HG03558 (cell line): ENCODE measurements at regions not wholly inside any gene's neighbourhood (a gene's known extent, or its start where the extent isn't known, plus 50 kb on each side); places are given as distances from the start of the nearest gene placed in this dataset.

Source experiments
- ATAC-seq: cut with Tn5 transposase; IDR thresholded peaks from one replicate; pipeline ENCODE4 v1.9.1; 2021; ENCODE audit warnings: moderate number of reproducible peaks; ENCODE audit not compliant: unreplicated experiment; ENCODE audit errors: extremely low read depth

DNA sequence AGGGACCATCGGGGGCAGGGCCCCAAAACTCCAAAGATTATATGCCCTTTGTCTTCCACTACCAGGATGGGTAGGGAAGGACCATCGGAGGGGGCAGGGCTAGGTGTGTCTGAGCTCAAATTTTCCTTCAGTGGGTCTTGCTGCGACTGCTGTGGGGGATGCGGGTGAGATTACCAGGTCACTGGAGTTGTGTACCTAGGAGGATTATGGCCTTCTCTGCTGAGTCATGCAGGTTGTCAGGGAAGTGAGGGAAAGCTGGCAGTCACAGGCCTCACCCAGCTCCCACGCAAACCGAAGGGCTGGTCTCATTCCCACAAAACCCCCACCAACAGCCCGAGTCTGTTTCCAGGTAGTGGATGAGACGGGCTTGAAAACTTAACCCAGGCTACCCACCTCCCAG is 489.4 kb downstream of the ZNF608 start:
- ATAC-seq, result no peak

- ATAC-seq, result no peak
Observed at GRCh38 chr5:124253203-124253810, 493.1 kb downstream of the ZNF608 start.

DNA sequence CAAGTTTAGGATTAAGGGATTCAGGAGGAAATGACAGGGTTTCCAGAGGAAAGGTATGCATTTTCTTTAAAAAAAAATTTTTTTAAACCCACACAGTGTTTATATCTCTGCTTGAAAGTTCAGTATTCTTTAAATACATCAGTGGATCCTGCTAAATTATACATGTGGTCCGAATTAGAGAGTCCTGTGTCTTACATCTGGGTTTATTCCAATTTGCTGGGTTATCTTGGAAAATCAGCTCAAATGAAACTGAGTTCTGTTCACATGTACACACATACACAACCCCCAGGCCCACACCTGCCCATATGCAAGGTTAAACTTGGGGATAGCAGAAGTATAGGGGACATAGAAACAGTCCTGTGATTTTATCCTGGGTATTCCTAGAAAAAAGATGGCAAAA is 493.7 kb downstream of the ZNF608 start:
- no peak for ATAC-seq

DNA sequence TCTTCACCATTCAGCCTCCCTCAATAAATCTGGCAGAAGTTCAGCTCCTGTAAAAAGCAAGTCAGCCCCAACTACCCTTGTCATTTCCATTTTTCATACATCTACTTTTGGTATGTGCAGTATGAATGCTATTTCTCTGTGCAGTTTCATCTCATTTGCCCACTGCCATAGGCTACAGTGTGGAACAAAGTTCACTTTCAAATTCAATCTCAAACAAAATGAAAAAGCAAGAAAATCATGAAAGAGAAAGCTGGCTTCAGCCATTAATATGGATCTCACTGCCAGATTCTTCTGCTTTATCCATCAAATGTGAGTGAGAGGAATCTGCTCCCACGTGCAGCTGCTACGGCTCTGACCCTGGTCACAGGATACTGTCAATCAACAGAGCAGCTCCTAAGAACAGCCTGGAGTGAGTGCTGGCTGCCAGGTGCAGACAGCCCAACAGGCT is 494.2 kb downstream of the ZNF608 start:
- ATAC-seq, result no peak

DNA sequence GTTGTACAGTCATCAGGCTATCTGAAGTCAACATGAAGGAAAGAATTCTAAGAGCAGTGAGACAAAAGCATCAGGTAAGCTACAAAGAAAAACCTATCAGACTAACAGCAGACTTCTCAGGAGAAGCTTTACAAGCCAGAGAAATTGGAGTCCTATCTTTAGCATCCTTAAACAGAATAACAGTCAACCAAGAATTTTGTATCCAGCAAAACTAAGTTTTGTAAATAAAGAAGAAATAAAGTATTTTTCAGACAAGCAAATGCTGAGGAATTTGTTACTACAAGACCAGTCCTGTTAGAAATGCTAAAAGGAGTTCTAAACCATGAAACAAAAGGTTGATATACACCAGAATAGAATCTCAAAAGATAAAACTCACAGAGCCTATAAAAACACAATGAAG is 501.2 kb downstream of the ZNF608 start:
- no peak for ATAC-seq

- ATAC-seq, result no peak
Observed at GRCh38 chr5:124240732-124241131, 505.7 kb downstream of the ZNF608 start.

DNA sequence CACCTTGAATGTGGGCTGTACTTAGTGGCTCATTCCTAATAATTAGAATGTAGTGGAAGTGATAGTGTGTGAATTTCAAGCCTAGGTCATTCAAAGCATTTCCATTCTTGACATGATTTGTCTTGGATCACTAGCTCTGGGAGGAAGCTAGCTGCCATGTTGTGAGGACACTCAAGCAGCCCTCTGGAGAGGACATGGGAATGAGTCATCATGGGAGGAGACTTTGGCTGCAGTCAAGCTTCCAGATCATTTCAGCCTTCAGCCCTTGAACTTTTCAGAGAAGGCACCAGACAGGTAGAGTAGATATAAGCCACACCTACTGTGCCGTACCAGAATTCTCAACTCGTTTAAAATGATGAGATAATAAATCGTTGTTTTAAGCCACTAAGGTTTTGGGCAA is 506.9 kb downstream of the ZNF608 start:
- ATAC-seq, result no peak

- no peak for ATAC-seq
Observed at GRCh38 chr5:124238350-124238749, 508.1 kb downstream of the ZNF608 start.

- no peak for ATAC-seq
Observed at GRCh38 chr5:124237206-124237695, 509.2 kb downstream of the ZNF608 start.

GRCh38 chr5:124236361-124237205 is 509.9 kb downstream of the ZNF608 start:
- no peak for ATAC-seq

DNA sequence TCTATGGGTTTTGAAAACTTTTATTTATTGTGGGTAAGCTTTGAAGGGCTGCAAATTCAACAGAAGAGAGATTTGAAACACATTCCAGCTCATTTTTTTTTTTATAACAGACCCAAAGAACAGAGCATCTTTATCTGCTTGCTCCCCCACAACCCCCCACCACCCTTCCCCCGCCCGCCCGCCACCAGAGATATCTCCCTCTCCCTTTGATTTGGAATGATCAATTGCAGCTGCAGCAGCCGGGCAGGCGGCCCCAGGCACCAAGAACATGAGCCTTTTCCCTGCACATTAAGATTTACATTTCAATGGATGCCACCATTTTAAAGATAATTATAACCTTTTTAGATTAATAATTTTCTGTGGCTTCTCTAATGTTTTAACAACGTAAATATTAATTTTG is 510.9 kb downstream of the ZNF608 start:
- no peak for ATAC-seq

- no peak for ATAC-seq
Observed at GRCh38 chr5:124234770-124235562, 511.5 kb downstream of the ZNF608 start.

- no peak for ATAC-seq
Observed at GRCh38 chr5:124234022-124234769, 512.2 kb downstream of the ZNF608 start.

GRCh38 chr5:124232515-124232914 is 513.9 kb downstream of the ZNF608 start:
- ATAC-seq, result no peak

DNA sequence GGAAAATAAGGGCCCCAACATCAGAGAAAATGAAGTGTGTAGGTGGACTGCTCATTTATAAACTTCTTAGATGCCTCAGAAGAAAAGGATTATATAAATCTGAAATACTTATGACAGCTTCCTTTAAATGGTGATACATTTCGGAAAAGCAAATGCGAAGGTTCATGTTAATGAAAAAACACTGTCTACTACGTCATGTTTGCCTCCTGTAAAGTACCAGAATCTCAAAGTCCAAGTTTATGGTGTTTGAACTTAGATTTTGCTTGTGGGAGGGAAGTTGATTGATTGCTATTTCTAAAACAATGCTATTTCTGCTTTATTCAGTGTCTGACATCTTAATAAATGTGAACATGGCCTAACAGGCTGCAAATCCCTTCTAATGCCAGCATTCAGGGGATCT is 514.6 kb downstream of the ZNF608 start:
- no peak for ATAC-seq

DNA sequence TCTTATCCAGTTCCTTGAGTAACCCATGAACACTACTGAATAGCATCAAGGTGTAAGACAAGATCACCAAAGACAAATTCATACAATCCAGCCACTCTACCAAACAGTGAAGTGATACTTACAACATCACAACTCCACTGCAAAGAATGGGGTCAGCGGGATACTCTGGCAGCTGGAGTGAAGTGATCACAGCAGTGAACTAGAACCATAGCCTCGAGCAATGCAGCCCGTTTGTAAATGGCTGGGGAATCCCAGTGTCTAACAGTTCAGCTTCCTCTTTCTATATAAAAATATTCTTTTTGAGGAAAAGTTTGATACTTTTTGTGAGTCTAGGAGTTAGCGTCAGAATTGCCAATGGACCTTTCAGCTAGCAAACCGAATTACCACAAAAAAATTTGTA is 515.2 kb downstream of the ZNF608 start:
- ATAC-seq, result no peak

GRCh38 chr5:124230456-124230855 is 516.0 kb downstream of the ZNF608 start:
- no peak for ATAC-seq

DNA sequence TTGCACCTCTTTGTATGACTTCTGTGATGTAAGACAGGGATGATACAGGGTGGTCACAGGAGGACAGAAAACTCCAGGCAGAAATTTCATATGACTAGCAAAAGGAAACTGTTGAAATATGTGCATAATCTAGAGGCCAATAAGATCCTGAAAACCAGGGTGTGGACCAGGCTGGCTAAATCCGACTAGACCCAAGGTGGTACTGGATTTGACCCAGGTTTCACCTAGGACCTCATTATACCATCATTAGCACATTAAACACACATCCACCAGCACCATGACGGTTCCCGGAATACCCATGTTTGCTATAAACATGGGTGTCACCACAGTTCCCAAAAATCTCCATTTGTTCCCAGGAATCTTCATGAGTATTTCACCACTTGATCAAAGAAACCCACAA is 517.1 kb downstream of the ZNF608 start:
- ATAC-seq, result no peak

DNA sequence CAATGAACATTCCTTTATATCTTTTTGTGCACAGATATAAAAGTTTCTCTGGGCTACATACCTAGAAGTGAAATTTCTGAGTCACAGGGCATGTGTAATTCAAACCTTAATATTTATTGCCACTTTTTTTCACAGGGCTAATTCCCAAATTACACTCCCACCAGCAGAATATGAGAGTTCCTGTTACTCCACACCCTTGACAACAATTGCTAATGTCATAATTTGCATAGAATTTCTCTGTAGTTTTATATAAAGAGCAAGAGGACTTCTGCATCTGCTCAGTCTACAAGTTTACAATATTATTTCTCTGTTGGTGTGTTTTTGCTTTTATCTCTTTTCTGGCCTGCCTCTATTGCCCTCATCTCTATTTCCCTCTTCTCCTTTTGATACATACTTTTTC is 518.5 kb downstream of the ZNF608 start:
- ATAC-seq, result no peak

DNA sequence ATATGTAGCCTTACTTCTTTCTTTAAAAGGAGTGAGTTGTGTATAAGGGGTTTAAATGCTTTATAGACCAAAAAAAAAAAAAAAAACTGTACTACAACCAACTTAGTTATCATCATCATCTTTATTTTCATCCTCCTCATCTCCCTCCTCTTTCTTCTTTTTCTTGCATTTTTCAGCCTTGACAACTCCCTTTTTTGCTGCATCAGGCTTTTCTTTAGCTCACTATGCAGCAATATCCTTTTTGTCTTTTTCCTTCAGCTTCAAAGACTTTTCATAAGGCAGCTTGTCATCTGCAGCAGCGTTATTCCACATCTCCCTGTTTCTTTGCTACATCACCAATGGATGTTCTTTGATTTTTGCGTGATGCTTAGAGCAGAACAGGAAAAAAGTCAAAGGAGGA is 526.0 kb downstream of the ZNF608 start:
- no peak for ATAC-seq
